ENCODE measurements at regions not wholly inside any gene's neighbourhood (a gene's known extent, or its start where the extent isn't known, plus 50 kb on each side); places are given as distances from the start of the nearest gene placed in this dataset.

DNA sequence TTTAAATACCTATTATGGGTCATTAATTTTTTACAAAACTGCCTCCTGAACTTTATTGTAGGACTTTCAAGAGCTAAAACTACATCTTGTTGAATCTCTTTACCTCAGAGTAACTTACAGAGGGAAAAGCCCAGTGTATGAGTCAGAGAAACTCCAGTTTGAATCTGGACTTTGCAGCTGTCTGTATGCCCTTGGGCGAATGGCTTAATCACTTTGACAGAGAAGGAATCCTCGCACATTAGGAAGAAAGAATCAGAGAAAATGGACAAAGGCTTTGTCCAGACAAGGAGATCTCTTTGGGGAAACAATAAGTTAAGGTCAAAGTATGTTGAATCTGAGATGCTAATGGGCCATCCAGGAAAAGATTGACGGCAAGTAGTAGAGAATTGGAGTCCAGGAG lies 484.2 kb upstream of the CELF2 start (continued):
- TF ChIP-seq, protein P1, sequence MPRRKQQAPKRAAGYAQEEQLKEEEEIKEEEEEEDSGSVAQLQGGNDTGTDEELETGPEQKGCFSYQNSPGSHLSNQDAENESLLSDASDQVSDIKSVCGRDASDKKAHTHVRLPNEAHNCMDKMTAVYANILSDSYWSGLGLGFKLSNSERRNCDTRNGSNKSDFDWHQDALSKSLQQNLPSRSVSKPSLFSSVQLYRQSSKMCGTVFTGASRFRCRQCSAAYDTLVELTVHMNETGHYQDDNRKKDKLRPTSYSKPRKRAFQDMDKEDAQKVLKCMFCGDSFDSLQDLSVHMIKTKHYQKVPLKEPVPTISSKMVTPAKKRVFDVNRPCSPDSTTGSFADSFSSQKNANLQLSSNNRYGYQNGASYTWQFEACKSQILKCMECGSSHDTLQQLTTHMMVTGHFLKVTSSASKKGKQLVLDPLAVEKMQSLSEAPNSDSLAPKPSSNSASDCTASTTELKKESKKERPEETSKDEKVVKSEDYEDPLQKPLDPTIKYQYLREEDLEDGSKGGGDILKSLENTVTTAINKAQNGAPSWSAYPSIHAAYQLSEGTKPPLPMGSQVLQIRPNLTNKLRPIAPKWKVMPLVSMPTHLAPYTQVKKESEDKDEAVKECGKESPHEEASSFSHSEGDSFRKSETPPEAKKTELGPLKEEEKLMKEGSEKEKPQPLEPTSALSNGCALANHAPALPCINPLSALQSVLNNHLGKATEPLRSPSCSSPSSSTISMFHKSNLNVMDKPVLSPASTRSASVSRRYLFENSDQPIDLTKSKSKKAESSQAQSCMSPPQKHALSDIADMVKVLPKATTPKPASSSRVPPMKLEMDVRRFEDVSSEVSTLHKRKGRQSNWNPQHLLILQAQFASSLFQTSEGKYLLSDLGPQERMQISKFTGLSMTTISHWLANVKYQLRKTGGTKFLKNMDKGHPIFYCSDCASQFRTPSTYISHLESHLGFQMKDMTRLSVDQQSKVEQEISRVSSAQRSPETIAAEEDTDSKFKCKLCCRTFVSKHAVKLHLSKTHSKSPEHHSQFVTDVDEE (CRISPR knock-in tag; IDR thresholded peaks at IDR 0.05), result no peak
- TF ChIP-seq ISL1 (CRISPR knock-in tag; IDR thresholded peaks at IDR 0.05) (no peak), SNAI2 (CRISPR knock-in tag; IDR thresholded peaks at IDR 0.05) (no peak), ZFP3 (CRISPR knock-in tag; IDR thresholded peaks at IDR 0.05) (no peak), TCF4 (CRISPR knock-in tag; IDR thresholded peaks at IDR 0.05; ENCODE audit: borderline replicate concordance) (no peak), CSDC2 (CRISPR knock-in tag; IDR thresholded peaks at IDR 0.05) (no peak), PPARA (CRISPR knock-in tag; IDR thresholded peaks at IDR 0.05; ENCODE audit: borderline replicate concordance) (no peak)
- TF ChIP-seq, protein P2, sequence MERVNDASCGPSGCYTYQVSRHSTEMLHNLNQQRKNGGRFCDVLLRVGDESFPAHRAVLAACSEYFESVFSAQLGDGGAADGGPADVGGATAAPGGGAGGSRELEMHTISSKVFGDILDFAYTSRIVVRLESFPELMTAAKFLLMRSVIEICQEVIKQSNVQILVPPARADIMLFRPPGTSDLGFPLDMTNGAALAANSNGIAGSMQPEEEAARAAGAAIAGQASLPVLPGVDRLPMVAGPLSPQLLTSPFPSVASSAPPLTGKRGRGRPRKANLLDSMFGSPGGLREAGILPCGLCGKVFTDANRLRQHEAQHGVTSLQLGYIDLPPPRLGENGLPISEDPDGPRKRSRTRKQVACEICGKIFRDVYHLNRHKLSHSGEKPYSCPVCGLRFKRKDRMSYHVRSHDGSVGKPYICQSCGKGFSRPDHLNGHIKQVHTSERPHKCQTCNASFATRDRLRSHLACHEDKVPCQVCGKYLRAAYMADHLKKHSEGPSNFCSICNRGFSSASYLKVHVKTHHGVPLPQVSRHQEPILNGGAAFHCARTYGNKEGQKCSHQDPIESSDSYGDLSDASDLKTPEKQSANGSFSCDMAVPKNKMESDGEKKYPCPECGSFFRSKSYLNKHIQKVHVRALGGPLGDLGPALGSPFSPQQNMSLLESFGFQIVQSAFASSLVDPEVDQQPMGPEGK (CRISPR knock-in tag; IDR thresholded peaks at IDR 0.05; ENCODE audit: borderline replicate concordance), result no peak

- TF ChIP-seq TCF4 (CRISPR knock-in tag; IDR thresholded peaks at IDR 0.05; ENCODE audit: borderline replicate concordance) (no peak), ZFP3 (CRISPR knock-in tag; IDR thresholded peaks at IDR 0.05) (no peak), ZNF8 (CRISPR knock-in tag; IDR thresholded peaks at IDR 0.05) (no peak)
- no peak for ATAC-seq
These were observed 479.3 kb upstream of the CELF2 start for GRCh38 chr10:10538326-10538725.

DNA sequence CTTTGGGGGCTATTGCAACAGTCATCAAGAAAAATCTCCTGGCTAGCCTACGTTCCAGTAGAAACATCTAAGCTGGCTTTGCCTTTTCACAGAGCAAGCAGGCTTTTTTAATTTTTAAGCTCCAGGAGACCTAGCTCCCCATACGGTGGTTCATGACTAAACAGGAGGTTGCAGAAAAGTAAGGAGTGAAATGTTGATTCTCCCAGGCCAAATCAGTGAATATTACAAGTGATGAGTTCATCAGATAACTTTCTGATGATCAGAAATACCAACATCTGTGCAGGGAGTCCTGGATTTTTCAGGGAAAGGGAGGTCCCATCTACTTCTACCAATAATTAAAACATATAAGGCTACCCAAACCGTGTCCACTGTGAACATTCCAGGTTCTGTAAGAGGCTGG lies 477.3 kb upstream of the CELF2 start:
- ATAC-seq, result no peak
- TF ChIP-seq CSDC2 (CRISPR knock-in tag; IDR thresholded peaks at IDR 0.05) (no peak), TCF4 (CRISPR knock-in tag; IDR thresholded peaks at IDR 0.05; ENCODE audit: borderline replicate concordance) (no peak), BACH2 (CRISPR knock-in tag; IDR thresholded peaks at IDR 0.05; ENCODE audit: borderline replicate concordance) (no peak), SNAI2 (CRISPR knock-in tag; IDR thresholded peaks at IDR 0.05) (no peak), TOX (CRISPR knock-in tag; IDR thresholded peaks at IDR 0.05; ENCODE audit: borderline replicate concordance) (no peak), CSRNP3 (CRISPR knock-in tag; IDR thresholded peaks at IDR 0.05) (no peak), ZNF8 (CRISPR knock-in tag; IDR thresholded peaks at IDR 0.05) (no peak), ZNF70 (CRISPR knock-in tag; IDR thresholded peaks at IDR 0.05) (no peak), RARB (CRISPR knock-in tag; IDR thresholded peaks at IDR 0.05) (no peak), ISL1 (CRISPR knock-in tag; IDR thresholded peaks at IDR 0.05) (no peak)
- TF ChIP-seq, protein P2 (CRISPR knock-in tag; IDR thresholded peaks at IDR 0.05; ENCODE audit: borderline replicate concordance), result no peak
- TF ChIP-seq, protein P1 (CRISPR knock-in tag; IDR thresholded peaks at IDR 0.05), result no peak

GRCh38 chr10:10542477-10542876 lies 475.2 kb upstream of the CELF2 start:
- no peak for ATAC-seq
- TF ChIP-seq RARB (CRISPR knock-in tag; IDR thresholded peaks at IDR 0.05) (no peak), TCF4 (CRISPR knock-in tag; IDR thresholded peaks at IDR 0.05; ENCODE audit: borderline replicate concordance) (no peak), ZNF565 (CRISPR knock-in tag; conservative IDR thresholded peaks at IDR 0.05; ENCODE audit: low read depth) (no peak), ESRRG (CRISPR knock-in tag; IDR thresholded peaks at IDR 0.05) (no peak), PPARA (CRISPR knock-in tag; IDR thresholded peaks at IDR 0.05; ENCODE audit: borderline replicate concordance) (no peak)
